Thymus (tissue), 11 donors: ENCODE measurements at regions not wholly inside any gene's neighbourhood (a gene's known extent, or its start where the extent isn't known, plus 50 kb on each side); places are given as distances from the start of the nearest gene placed in this dataset.

Experiments
- DNase-seq, 9 donors: peaks; one replicate each; pipeline ENCODE4 v3.0.0-alpha.2; 2013; ENCODE audit warnings: low spot score in 9 of 9, low read depth in 6 of 9, missing footprints in 1 of 9
- H3K27ac ChIP-seq, 2 donors: one replicate each; pipeline ENCODE4 v1.5.1; 2013; ENCODE audit warnings: control low read depth in 1 of 2, low read depth in 1 of 2, low read length in 1 of 2, mild to moderate bottlenecking in 1 of 2, moderate library complexity in 1 of 2
- H3K27me3 ChIP-seq, 2 donors: one replicate each; pipeline ENCODE4 v1.5.1; 2013; ENCODE audit warnings: low read length in 1 of 2; ENCODE audit not compliant: control insufficient read depth in 2 of 2, insufficient read depth in 1 of 2
- H3K36me3 ChIP-seq, 2 donors: one replicate each; pipeline ENCODE4 v1.5.1; 2013; ENCODE audit warnings: low read length in 1 of 2, mild to moderate bottlenecking in 1 of 2, moderate library complexity in 1 of 2; ENCODE audit not compliant: control insufficient read depth in 2 of 2, insufficient read depth in 2 of 2
- H3K4me1 ChIP-seq, 2 donors: one replicate each; pipeline ENCODE4 v1.5.1; 2013; ENCODE audit warnings: low read length in 2 of 2; ENCODE audit not compliant: control insufficient read depth in 2 of 2, insufficient read depth in 2 of 2
- H3K4me3 ChIP-seq, 2 donors: one replicate each; pipeline ENCODE4 v1.5.1; 2013; ENCODE audit warnings: low read length in 2 of 2, control low read depth in 1 of 2, mild to moderate bottlenecking in 1 of 2
- H3K9me3 ChIP-seq, 2 donors: one replicate each; pipeline ENCODE4 v1.5.1; 2013; ENCODE audit warnings: low read length in 1 of 2, mild to moderate bottlenecking in 1 of 2; ENCODE audit not compliant: control insufficient read depth in 2 of 2, insufficient read depth in 1 of 2
- WGBS: extraction: QIAGEN DNeasy Blood & Tissue Kit; methylation state at CpG from one replicate; pipeline ENCODE4 v1.1.7; 2013; 5-methylcytosine and 5-hydroxymethylcytosine counted together
- donor health status: healthy.

- H3K36me3 ChIP-seq: no peaks in the 10 kb centered on the region
- no peak for DNase-seq
- no peaks in the 10 kb centered on the region for H3K4me1 ChIP-seq
- no peak overlapping the region for H3K4me3 ChIP-seq
- no peak overlapping the region for H3K27ac ChIP-seq
- H3K9me3 ChIP-seq: no peaks in the 10 kb centered on the region
- no peaks in the 10 kb centered on the region for H3K27me3 ChIP-seq
- 97% methylated on average over 3 of the region's 3 CpGs for WGBS
Measured at GRCh38 chr5:57582578-57583070, 100.0 kb upstream of the ACTBL2 start.

- no peak overlapping the region for H3K4me3 ChIP-seq
- 98% methylated on average over 2 of the region's 2 CpGs for WGBS
- H3K36me3 ChIP-seq: no peaks in the 10 kb centered on the region
- no peaks in the 10 kb centered on the region for H3K9me3 ChIP-seq
- DNase-seq: no peak
- H3K27me3 ChIP-seq: no peaks in the 10 kb centered on the region
- H3K27ac ChIP-seq: no peak overlapping the region
- H3K4me1 ChIP-seq: no peaks in the 10 kb centered on the region
Measured at GRCh38 chr5:57581772-57582171, 99.2 kb upstream of the ACTBL2 start.

- Histone ChIP-seq H3K27me3 (no peaks in the 10 kb centered on the region), H3K9me3 (no peaks in the 10 kb centered on the region), H3K36me3 (no peaks in the 10 kb centered on the region), H3K4me3 (no peak overlapping the region), H3K4me1 (no peaks in the 10 kb centered on the region), H3K27ac (no peak overlapping the region)
- 92% methylated on average over 4 of the region's 4 CpGs for WGBS
- no peak for DNase-seq
Measured at GRCh38 chr5:57581222-57581621, 98.6 kb upstream of the ACTBL2 start.

DNA sequence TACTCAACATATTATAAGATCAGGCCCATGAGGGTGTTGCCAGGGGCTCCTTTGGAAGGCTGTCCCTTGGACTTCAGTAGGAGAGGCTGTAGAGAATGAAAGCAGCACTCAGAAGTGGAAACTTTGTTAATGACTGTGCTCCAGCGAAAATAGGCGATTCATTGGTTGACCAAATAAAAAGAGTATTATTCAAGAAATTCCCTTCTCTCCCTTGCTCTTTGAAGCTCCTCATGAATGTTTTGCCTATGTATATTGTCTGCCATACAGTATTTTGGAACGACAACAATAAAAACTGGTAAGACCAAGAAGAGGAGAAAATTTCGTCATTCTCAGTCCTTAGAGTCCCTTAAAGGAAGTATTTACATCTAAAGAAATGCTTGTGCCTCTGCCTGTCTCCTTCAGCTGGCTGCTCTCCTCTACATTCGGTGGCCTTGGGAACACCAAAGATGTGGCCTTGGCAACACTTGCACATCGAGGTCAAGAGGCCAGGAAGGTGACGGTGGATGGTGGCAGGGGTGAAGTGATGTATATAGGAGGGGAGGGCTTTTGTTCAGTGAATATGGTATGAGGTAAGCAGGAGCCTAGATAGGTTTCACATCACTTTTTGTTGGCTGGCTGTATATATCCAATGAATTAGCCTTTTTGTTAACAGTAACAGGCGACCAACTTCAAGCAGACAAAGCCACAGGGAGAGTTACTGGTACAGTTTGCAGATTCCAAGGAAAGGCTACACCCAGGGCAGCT is 95.0 kb upstream of the ACTBL2 start:
- H3K36me3 ChIP-seq: no peaks in the 10 kb centered on the region
- H3K27me3 ChIP-seq: no peaks in the 10 kb centered on the region
- H3K9me3 ChIP-seq: no peaks in the 10 kb centered on the region
- H3K27ac ChIP-seq: no peak overlapping the region
- DNase-seq: no peak
- no peak overlapping the region for H3K4me3 ChIP-seq
- WGBS: 95% methylated on average over 8 of the region's 8 CpGs
- no peaks in the 10 kb centered on the region for H3K4me1 ChIP-seq

- Histone ChIP-seq H3K9me3 (no peaks in the 10 kb centered on the region), H3K27ac (no peak overlapping the region), H3K4me1 (no peaks in the 10 kb centered on the region), H3K27me3 (no peaks in the 10 kb centered on the region), H3K36me3 (no peaks in the 10 kb centered on the region), H3K4me3 (no peak overlapping the region)
- WGBS: 97% methylated on average over 6 of the region's 6 CpGs
- no peak for DNase-seq
Measured at GRCh38 chr5:57576317-57576716, 93.7 kb upstream of the ACTBL2 start.

DNA sequence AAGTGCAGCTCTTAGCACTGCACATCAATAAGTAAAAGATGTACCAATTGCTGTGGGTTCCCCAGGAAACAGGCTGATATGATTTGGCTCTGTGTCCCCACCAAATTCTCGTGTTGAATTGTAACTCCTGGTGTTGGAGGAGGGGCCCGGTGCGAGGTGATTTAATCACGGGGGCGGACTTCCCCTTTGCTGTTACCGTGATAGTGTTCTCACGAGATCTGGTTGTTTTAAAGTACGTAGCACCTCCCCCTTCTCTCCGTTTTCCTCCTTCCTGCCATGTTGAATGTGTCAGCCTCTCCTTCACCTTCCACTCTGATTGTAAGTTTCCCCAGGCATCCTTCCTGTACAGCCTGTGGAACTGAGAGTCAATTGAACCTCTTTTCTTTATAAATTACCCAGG is 93.2 kb upstream of the ACTBL2 start:
- H3K36me3 ChIP-seq: no peaks in the 10 kb centered on the region
- H3K9me3 ChIP-seq: no peaks in the 10 kb centered on the region
- DNase-seq: no peak
- no peak overlapping the region for H3K4me3 ChIP-seq
- H3K4me1 ChIP-seq: no peaks in the 10 kb centered on the region
- 93% methylated on average over 9 of the region's 9 CpGs for WGBS
- H3K27me3 ChIP-seq: no peaks in the 10 kb centered on the region
- H3K27ac ChIP-seq: no peak overlapping the region

- no peaks in the 10 kb centered on the region for H3K4me1 ChIP-seq
- H3K9me3 ChIP-seq: no peaks in the 10 kb centered on the region
- H3K36me3 ChIP-seq: no peaks in the 10 kb centered on the region
- H3K27ac ChIP-seq: no peak overlapping the region
- no peaks in the 10 kb centered on the region for H3K27me3 ChIP-seq
- no peak for DNase-seq
- no peak overlapping the region for H3K4me3 ChIP-seq
Measured at GRCh38 chr5:57572461-57572860, 89.8 kb upstream of the ACTBL2 start.

- H3K27ac ChIP-seq: no peak overlapping the region
- 100% methylated on average over 1 of the region's 1 CpG for WGBS
- no peaks in the 10 kb centered on the region for H3K36me3 ChIP-seq
Measured at GRCh38 chr5:57569601-57570000, 87.0 kb upstream of the ACTBL2 start.

GRCh38 chr5:57568136-57568535 is 85.5 kb upstream of the ACTBL2 start:
- H3K9me3 ChIP-seq: no peaks in the 10 kb centered on the region
- H3K36me3 ChIP-seq: no peaks in the 10 kb centered on the region
- H3K27ac ChIP-seq: no peak overlapping the region
- WGBS: 97% methylated on average over 3 of the region's 3 CpGs
- H3K4me3 ChIP-seq: no peak overlapping the region
- no peaks in the 10 kb centered on the region for H3K27me3 ChIP-seq
- DNase-seq: no peak
- H3K4me1 ChIP-seq: no peaks in the 10 kb centered on the region

More at GRCh38 chr5:57569601-57570000, 87.0 kb upstream of the ACTBL2 start:
- no peak overlapping the region for H3K4me3 ChIP-seq
- no peaks in the 10 kb centered on the region for H3K9me3 ChIP-seq
- no peak for DNase-seq
- H3K27me3 ChIP-seq: no peaks in the 10 kb centered on the region
- H3K4me1 ChIP-seq: no peaks in the 10 kb centered on the region
